Activated CD4-positive, alpha-beta T cell treated with anti-CD3 and anti-CD28 coated beads for 48 hours (primary cell): ENCODE measurements at regions not wholly inside any gene's neighbourhood (a gene's known extent, or its start where the extent isn't known, plus 50 kb on each side); places are given as distances from the start of the nearest gene placed in this dataset.

ENCODE experiments used
- DNase-seq: peaks from one replicate; pipeline ENCODE4 v3.0.0-alpha.2; 2020

DNA sequence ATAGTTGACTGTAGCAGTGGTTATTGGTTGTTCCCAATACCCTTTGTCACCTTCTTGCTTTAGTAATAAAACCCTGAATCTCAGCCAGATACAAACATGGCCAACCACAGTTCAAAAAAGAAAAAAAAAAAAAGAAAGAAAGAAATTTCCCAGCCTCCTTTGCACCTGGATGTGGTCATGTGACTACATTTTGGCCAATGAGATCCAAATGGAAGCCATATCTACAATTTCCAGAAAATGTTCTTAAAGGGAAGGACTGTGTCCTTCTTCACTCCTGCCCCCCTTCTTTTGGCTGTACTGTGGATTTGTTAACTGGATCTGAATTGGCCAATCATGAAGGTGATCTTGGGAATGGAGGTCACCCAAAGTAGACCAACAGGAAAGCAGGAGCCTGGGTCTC is 141.9 kb downstream of the SOX9 start:
- DNase-seq, result no peak

DNA sequence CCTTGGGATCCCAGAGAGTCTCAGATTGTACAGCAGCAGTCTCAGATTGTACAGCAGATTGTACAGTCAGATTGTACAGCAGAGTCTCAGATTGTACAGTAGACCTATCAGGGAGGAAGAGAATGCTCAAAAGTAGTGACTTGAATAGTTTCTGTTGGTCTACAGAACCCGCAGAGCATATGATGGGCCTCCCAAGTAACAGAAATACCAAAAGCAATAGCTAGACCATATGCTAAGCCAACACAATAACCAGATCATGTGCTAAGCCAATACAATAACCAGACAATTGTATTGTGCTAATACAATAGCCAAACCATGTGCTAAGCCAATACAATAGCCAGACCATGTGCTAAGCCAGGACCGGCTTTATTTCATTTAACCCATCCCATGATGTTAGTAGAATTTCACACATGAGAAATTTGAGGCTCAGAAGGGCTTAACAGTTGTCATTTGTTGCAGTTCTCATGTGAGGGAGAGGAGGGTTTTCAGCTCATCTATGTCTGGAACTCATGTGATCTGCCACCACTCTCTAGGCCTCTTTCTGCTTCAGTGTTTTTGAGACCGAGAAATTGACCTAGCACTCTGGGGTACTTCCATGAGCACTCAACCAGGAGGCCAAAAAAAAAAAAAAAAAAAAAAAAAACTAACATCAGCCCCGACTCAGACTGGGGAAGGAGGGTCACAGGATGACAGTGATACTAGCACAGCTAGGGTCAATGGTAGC is 144.0 kb downstream of the SOX9 start:
- DNase-seq, result no peak

DNA sequence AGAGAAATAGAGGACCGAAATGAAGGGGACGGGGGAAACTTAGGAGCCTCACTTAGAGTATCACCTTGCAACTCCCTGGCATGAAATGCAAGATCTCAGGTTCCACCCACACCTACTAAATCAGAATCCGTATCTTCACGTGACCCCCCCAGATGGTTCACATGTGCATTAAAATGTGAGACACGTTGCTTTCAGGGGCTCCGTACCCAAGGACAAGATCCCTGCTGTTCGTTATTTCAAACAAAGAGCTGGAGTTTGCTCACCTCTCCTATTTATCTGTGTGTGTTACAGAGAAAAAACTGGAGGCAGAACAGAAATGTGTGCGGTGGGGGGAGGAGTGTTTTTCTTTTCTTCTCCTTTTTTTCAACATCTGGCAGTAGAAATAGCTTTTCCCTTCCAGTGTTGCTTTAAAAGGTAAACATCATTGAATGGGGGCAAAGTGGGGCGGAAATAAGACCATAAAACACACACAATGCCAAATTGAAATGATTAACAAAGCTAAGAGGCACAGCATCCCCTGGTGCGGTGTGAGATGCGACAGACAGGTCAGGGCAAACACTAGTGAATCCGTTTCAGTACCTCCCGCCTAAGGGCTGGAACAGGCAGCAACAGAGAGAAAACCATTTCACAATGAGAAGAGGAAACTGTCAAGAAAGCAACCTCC is 145.4 kb downstream of the SOX9 start:
- DNase-seq, result no peak

DNA sequence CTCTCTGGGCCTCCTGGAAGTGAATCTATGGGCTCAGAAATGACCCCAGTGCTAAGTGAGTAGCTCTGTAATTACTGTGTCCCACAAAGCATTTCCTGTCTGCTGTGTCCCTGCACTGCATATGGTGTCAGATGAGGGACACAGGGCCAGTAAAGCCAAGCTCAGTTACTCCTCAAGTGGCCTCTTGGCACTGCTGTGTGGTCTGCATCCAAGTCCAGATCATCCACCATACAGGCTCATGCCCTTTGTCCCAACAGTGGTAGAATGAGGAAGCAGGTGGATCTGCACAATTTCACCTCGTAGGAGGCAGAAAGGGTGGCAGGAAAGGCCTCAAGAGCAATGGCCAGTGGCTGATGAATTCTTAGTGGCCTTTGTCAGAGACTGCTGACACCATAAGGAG is 146.8 kb downstream of the SOX9 start:
- DNase-seq, result no peak

DNA sequence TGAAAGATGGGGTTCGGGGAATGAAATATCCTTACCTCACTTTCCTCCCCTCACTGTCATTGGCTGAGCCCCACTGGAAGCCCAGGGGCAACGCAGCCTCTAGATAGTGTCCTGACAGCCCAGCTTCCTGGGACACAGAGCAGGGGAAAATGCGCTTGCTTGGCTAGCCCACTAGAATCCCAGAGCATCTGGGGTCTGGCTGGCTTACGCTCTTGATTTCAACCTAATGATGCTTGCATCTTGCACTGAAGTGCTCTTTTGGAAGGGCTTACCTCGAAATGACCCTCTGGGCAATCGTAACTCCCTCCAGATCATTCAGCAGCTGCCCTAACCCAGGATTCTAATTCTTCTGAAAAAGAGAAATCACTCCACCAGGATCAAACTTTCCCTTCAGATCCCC is 147.6 kb downstream of the SOX9 start:
- no peak for DNase-seq

DNA sequence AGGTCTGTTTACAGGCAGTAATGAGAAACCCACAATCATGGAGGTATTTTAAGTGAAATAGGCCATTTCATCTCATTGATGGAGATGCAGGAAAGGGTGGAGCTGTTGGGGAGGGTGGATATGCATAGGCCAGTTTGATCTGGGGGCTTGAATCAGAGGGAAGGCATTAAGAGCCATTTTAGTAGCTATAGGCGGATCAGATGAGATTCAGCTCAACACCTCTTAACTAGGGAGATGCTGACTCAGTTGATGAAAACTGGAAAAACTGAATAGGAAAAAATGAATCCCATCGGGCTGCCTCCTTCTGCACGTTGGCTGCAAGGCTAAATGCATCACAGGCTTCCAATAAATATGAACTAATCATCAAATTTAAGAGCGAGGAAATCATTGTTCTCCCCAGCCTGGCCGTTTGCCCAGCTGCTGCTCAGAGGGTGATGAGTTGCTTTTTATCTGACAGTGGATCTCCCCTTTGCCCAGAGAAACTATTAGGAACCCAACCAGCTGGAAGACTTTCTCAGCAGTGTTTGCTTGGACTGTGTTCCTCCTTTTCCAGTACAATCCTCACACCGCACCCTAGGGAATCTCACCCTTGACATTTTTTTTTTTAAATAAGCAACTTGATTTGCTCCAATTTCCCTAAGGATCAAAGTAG is 149.6 kb downstream of the SOX9 start:
- no peak for DNase-seq

DNA sequence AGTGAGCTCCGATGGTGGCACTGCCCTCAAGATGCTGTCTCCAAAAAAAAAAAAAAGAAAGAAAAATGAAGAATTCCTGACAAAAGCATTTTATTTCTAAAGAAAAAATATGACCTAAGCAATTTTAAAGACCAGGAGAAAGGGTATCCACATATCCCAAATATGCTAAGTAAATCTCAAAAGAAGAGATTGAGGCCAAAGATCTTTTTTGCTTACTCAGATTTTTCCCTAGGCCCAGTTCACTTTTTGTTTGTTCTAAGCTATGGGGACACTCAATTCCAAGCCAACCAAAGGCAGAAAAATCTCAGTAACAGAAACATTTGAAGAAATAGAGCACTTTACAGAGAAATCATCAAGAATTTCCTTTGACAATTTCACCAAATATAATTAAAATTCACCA is 150.8 kb downstream of the SOX9 start:
- no peak for DNase-seq

DNA sequence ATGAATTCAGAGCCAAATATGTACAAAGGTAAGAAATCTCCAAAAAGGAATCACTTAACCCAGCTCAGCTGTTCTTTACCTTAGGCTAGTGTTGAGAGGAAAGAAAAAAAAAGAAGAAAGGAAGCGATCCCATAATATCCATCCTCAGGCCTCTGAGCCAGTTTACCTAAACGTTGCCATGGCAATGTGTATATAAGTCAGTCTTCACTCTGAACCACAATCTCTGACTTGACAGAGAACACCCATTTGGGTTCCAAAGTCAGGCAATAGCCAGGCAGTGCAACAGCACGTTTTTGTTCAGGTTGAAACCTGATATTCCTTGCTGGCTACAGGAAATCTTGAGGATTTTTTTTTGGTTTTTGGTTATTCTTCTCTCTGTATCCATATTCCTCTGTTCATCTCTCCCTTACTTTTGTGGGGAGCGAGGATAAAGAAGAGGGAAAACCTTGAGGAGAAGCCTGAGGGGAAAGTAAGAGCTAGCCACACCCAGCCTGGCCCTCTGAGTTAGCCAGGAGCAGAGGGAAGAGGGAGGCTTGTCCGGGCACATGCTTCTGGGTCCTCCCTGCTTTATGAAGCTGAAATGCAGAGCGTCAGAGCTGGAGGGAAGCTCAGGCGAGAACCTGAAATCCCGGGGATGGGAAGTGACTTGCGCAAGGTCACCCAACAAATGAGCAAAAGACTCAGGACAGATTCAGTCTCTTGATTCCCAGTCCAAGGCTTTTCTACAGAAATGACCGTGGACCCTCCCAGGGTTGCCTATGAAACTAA is 152.7 kb downstream of the SOX9 start:
- DNase-seq, result no peak

DNA sequence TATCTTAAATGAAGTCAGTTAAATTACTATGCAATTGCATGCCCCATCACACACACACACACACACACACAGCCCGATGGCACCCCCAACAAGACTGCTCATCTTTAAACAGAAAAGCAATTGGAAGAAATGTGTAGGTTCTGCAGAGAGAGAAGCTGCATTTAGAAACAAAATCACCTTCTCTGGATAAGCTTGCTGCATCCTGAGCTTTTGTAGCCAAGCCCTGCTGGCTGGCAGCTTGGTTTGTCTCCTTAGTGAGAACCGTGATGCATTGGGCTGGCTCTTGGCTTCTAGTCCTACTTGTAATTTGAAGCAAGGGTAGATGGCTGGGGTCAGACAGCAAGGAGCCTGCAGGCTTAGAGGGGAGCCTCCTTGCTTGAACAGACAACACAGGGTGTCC is 153.8 kb downstream of the SOX9 start:
- no peak for DNase-seq

DNA sequence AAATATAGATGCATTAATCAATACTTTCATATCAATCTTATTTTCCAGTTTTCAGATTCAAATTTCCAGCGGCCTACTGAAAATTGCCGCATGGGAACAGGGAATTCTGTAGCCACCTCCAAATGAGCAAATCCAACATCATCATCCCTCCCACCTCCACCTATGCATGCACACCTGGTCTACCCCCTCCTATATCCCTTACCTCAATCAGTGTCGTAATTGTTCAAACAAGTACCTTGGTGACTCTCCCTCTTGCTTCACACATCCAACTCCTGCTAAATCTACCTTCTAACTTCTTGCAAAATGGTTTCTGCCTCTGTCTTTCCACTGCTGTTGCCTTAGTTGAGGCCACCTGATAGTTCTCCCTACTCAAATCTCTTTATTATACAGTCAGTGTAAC is 160.1 kb downstream of the SOX9 start:
- no peak for DNase-seq

DNA sequence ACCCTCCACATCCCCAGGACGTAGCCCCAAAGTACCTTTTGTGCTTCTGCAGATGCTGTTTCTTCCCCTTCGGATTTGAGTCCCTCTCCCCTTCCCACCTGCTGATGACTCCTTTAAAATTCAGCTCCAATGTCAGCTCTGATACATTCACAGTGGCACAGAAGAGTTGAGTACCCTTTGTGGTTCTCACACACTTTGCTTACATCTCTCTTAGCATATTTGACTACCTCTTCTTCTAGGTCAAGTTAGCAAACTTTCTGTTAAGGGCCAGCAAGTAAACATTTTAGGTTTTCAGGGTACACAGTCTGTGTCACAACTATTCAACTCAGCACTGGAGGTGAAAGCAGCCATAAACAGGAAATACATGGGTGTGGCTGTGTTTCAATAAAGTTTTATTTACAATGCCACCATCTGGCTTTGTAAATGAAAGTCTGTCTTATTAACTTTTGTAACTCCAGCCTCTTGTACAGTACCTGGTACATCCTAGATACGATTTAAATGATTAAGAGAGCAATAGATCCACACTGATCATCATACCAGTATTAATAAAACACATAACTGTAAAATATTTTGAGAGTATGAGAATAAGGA is 161.7 kb downstream of the SOX9 start:
- no peak for DNase-seq

DNA sequence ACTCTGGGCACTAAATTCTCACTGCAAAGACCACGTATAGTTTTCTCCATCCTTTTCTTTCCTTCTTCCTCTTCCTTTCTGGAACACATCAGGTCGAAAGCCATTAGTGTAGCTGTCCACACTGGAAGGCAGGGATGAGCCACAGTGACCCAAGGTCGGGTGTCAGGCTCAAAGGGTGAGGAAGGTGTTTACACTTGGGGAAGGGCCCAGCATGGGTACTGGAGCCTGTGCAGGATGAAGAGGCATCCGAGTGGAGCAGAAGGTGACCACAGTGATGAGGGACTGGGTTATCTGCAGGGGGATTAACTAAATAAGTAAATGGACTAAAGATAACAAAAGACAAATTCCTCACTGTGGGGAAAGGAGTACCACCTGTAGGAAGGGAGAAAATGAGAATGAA is 164.0 kb downstream of the SOX9 start:
- DNase-seq, result no peak

DNA sequence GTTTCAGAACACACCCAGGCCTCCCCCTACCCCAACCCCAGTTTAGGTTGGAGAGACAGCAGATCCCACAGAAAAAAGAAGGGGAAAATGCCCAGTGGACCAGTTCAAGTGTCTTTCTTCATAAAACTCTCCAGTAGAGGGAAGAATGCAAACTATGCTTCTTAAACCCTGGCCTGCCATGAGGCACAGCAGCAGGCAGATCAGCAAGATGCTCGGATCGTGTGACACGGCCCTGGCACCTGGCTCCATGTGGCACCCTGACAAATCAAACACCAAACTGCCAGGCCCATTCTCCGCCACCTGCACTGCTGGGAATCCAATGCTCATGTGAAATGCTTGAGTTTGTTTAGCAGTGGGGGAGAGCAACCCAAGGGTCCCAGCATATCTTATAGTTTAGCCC is 166.8 kb downstream of the SOX9 start:
- DNase-seq, result no peak

DNA sequence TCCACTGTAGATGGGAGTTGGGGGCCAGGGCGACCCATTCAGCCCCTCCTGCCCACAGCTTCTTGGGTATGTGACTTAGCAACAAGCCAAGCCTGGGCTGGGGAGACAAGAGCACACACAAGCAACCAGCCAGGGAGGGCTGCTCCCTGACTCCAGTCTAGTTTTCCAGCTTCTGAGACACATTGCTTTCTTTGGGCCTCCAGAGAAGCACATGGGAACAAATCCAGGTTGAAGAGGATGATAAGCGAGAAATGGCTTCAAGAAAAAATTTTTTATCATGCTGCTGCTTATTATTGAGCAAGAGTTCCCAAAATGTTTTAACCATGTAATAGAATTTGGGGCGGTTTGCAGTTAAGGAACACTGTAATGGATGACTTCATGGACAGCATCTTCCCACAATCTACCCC is 173.7 kb downstream of the SOX9 start:
- DNase-seq, result no peak

DNA sequence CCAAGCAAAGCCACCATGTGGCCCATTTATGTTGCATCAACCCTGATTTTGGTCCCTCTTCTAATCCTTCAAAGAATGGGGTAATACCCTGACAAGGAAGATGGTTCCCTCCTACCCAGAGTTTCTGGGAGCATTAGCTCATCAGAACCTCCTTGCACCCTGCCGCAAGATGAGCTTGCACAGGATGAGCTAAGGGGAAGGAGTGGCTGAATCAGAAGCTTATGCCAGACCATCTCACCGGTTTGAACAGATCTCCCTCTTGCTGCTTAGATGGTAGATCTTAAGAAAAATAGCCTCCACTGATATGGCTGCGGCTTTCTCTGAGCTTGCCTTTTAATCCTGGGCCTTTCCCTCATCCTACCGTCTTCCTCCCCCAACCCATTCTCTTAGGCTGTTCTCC is 175.1 kb downstream of the SOX9 start:
- no peak for DNase-seq

DNA sequence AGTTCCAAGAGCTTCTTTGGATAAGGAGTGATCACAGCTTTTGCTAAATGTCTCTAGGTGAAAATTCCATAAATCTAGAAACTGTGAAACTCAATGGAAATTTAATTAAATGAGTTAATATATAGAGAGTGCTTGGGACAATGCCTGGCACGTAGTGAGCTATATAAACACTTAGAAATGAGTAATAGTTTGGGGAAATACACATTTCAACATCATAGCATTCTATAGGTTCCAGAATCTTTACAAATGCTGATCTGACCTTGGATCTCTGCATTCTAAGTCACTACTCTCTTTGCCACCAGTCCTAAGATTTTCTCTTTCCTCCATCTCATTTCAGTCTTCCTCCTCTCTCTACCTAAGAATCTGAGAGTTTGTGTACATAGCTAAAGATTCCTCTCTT is 175.6 kb downstream of the SOX9 start:
- no peak for DNase-seq

DNA sequence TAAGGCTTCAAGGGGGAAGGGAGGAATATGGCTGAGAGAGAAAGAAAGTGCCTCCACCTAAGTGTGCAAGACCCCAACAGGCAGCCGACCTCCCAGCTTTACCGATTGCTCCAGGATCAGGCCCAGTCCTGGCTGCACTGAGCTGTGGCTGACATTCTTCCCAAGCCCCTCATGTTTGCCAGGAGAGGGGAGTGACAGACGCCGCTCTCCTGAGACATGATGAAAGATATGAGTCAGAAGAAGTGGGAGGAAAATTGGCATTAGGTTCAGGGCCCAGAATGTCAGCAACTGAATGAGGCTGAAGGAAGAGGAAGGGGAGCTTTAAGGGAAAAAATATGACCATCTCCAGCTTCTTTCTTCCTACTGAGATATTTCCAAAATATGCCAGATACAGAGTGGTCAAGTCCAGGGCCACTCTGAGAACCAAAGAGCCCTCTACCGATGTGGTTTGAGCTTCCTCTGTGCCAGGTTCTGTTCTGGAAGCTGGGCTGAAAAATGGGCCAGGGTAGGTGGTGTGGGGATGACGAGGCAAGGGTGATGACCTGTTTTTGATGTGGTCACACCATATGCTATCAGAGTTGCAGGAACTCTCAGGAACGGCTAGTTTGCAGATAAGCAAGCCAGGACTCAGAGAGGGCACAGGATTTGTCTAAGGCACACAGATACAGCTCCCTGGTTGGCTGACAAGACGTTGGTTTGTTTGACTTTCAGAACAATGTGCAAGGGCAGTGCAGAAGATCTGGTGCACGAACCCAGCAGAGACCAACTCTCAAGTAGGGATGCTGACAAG is 176.7 kb downstream of the SOX9 start:
- no peak for DNase-seq

DNA sequence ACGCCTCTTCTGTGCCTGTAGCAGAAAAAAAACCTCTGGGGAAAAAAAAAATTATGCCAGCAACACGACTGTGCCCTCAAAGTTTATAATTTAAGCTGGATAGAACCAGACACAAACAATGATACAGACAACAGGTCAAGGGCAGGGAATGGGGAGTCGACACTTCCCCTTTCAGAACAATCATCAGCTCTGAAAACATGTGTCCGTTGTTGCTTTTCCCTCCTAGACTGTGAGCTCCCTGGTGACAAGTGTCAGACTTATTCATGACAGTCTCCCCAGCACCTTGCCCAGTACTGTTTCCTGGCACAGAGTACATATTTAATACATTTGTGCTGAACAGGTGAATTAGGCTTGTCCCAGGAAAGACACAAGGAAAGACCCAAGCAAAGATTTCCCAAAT is 178.3 kb downstream of the SOX9 start:
- DNase-seq, result no peak

DNA sequence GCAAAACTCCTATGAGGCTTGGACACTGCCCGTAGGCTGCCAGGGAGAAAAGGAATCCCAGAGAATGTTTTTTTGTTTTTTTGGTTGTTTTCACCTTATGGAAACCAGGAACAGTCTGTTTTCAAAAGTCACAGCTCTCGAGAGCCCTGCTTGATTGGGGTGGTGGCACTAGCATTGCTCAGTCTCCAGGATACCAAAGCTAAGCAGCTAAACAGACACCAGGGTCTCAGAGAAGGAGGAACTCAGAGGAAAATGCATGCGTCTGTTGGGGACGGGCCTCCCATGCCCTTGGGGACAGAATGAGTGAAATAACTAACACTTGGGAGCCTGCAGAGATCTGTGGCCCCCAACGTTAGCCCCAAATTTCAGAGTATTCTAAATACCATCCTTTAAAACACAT is 178.8 kb downstream of the SOX9 start:
- DNase-seq, result no peak

DNA sequence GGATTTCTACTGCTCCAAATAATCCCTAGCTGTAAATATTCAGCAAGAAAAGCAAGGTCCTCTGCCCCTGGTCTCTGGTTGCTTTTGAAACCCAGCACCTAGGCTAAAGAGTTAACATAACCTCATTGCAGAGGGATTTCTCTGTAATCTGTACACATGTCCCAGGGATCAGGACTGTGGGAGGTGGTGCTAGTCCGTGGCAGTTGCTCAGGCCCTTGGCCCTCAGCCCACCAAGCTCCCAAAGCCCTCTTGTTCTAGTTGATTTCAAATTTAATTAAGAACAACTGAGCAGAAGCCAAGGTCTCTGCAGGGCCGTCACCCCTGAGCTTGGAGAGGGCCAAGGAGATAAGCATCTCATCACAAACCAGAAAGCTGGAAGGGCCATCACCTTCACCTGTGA is 181.1 kb downstream of the SOX9 start:
- no peak for DNase-seq

DNA sequence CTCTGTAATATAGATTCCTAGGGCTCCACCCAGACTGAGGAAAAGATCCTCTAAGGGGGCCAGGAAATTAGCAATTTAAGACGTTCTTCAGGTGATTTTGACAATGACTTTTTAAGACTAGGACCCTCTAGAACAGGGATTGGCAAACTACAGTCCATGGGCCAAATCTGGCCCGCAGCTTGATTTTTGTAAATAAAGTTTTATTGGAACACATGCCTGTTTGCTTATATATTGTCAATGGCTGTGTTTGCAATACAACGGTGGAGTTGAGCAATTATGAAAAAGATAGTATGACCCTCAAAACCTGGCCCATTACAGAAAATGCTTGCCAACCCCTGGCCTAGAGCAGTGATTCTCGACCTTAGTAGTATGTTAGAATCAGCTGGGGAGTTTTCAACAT is 181.9 kb downstream of the SOX9 start:
- DNase-seq, result no peak
